Common myeloid progenitor, CD34-positive (primary cell): ENCODE measurements at regions not wholly inside any gene's neighbourhood (a gene's known extent, or its start where the extent isn't known, plus 50 kb on each side); places are given as distances from the start of the nearest gene placed in this dataset.

Source experiments
- CTCF ChIA-PET: fragments of 350-600 bp; sonication (Branson Sonifier 250); formaldehyde crosslinking; loops from one replicate; lab custom pipeline; 2021; ENCODE audit warnings: antibody characterized with exemption; lab: Charles Lee
- POLR2A ChIA-PET: fragments of 350-600 bp; sonication (Branson Sonifier 250); formaldehyde crosslinking; loops from one replicate; lab custom pipeline; 2021; ENCODE audit warnings: antibody characterized with exemption; lab: Charles Lee
- DNase-seq, 3 donors: peaks; one replicate each; pipeline versions ENCODE4 v3.0.0 to v3.0.0-alpha.2; 2013
- H3K27ac ChIP-seq, 2 experiments: 1 replicate in 1 of 2; 2 replicates in 1 of 2; pipeline ENCODE4 v1.7.0; 2013; ENCODE audit warnings: inconsistent platforms in 2 of 2, low read length in 2 of 2, mild to moderate bottlenecking in 2 of 2, low read depth in 1 of 2, moderate library complexity in 1 of 2; ENCODE audit not compliant: severe bottlenecking in 2 of 2, insufficient read depth in 1 of 2, poor library complexity in 1 of 2
- H3K27me3 ChIP-seq, 5 experiments: replicated peaks in 2 of 5; 1 replicate in 3 of 5; 2 replicates in 2 of 5; pipeline versions ENCODE4 v1.6.1 to v1.7.0; 2013; ENCODE audit warnings: low read length in 4 of 5, mild to moderate bottlenecking in 2 of 5, moderate library complexity in 2 of 5, inconsistent platforms in 1 of 5; ENCODE audit not compliant: insufficient read depth in 5 of 5, control insufficient read depth in 4 of 5
- H3K36me3 ChIP-seq, 4 experiments: 1 replicate in 2 of 4; 2 replicates in 2 of 4; pipeline versions ENCODE4 v1.6.1 to v1.7.0; 2013; ENCODE audit warnings: low read length in 3 of 4, control low read depth in 1 of 4, mild to moderate bottlenecking in 1 of 4; ENCODE audit not compliant: control insufficient read depth in 4 of 4, insufficient read depth in 4 of 4
- H3K4me1 ChIP-seq, 4 experiments: 1 replicate in 3 of 4; 2 replicates in 1 of 4; pipeline versions ENCODE4 v1.6.1 to v1.7.1; 2013; ENCODE audit warnings: low read length in 3 of 4, mild to moderate bottlenecking in 3 of 4, control low read depth in 1 of 4, inconsistent platforms in 1 of 4, moderate library complexity in 1 of 4; ENCODE audit not compliant: control insufficient read depth in 4 of 4, insufficient read depth in 4 of 4; ENCODE audit errors: control extremely low read depth in 1 of 4
- H3K4me3 ChIP-seq, 7 experiments: 1 replicate in 4 of 7; 2 replicates in 3 of 7; pipeline versions ENCODE4 v1.5.1 to v1.7.0; 2013; ENCODE audit warnings: mild to moderate bottlenecking in 7 of 7, low read length in 6 of 7, moderate library complexity in 6 of 7, inconsistent platforms in 2 of 7, low read depth in 2 of 7, control low read depth in 1 of 7; ENCODE audit not compliant: insufficient read depth in 4 of 7, control insufficient read depth in 1 of 7; ENCODE audit errors: extremely low read depth in 1 of 7
- H3K9me3 ChIP-seq, 5 experiments: 1 replicate in 4 of 5; 2 replicates in 1 of 5; pipeline versions ENCODE4 v1.6.1 to v1.7.1; 2013; ENCODE audit warnings: low read length in 4 of 5, mild to moderate bottlenecking in 2 of 5, inconsistent platforms in 1 of 5, low read depth in 1 of 5, moderate library complexity in 1 of 5; ENCODE audit not compliant: control insufficient read depth in 4 of 5, insufficient read depth in 2 of 5; ENCODE audit errors: control extremely low read depth in 1 of 5
- WGBS: methylation state at CpG from one replicate; pipeline ENCODE4 v1.1.5; 2013; ENCODE audit not compliant: insufficient coverage; 5-methylcytosine and 5-hydroxymethylcytosine counted together

DNA sequence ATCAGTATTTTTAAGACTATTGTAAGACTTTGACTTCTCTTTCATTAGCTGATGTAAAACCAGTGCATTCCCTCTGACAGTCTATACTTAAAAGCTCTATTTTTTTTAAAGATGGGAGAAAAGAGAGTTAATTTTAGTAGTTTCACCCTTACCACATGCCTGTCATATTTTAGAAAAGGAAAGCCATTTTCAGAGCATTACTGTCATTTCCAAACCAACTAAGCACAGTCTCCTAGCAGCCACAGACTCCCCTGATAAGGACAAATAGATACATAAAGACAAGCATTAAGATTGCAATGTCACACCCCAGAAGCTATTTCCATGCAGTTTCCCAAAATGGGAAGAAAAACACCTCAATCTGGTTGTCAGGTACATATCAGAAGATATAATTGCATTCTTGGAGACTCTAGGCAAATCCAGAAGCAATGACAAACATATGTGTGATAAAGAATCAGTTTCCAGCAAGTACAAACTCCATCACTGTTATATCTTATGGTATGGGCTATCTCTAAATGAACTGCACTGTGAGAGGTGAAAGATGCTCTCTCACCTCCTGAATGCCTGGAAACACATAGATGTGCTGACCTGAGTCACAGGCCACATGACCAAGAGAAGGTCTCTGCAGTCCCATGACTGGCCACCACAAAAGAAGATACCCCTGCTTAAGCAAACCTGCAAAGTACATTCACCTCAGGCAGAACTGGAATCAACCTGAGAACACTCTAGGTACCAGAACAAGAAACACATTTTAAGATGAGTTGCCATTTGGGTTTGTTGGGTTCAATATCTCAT, 303.3 kb downstream of the POU4F1 start:
- ChIA-PET POLR2A (no interaction called here), CTCF (interaction anchor here (0.7 kb wide), 1 partner anchor 457 kb away, joined by 3 read pairs; no protein-coding TSS in a partner anchor)
- Histone ChIP-seq H3K27me3 (peaks cover 0 to 6% (median 0%) of the 10 kb centered on the region in 5 experiments), H3K9me3 (no peaks in the 10 kb centered on the region), H3K4me3 (no peak overlapping the region), H3K27ac (no peak overlapping the region), H3K4me1 (no peaks in the 10 kb centered on the region), H3K36me3 (no peaks in the 10 kb centered on the region)
- DNase-seq: no peak

DNA sequence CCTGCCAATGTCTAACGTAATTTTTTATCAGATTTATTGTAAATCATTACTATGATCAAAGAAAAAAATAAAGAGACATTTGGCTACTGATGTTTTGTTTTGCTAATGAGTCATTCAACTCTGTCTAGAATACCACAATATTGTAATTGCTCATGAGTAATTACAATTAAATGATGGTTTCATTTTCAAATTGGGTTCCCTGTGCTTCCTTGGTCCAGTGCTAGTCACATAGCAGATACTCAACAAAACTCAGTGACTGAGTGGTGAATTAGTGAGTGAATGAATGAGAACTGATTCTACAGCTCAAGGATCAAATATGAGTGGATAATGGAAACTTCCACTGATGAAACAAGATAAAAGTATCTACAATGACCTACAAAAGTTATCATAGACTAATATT, 304.7 kb downstream of the POU4F1 start:
- no CpG with 5 or more reads among the region's 1 CpG for WGBS
- ChIA-PET CTCF (no interaction called here), POLR2A (no interaction called here)
- no peaks in the 10 kb centered on the region for H3K4me1 ChIP-seq
- no peak overlapping the region for H3K27ac ChIP-seq
- H3K36me3 ChIP-seq: no peaks in the 10 kb centered on the region
- peaks cover 0 to 6% (median 0%) of the 10 kb centered on the region in 5 experiments for H3K27me3 ChIP-seq
- DNase-seq: no peak
- no peak overlapping the region for H3K4me3 ChIP-seq
- no peaks in the 10 kb centered on the region for H3K9me3 ChIP-seq

DNA sequence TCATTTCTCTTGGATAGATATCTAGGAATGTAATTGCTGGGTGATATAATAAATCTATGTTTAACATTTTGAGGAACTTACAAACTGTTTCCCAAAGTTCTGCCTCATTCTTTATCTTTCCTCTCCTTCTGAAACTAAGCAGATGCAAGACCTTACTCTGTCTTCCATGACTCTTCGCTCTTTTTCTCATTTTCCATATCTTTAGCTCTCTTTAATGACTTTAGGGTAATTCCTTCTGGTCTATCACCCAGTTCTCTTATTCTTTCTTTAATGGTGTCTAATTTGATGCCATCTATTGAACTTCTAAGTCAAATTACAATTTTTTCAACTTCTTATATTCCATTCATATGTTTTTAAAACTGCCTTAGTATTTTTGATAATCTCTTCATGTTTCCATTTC, 316.6 kb downstream of the POU4F1 start:
- Histone ChIP-seq H3K9me3 (peaks cover 0 to 3% (median 0%) of the 10 kb centered on the region in 5 experiments), H3K4me1 (no peaks in the 10 kb centered on the region), H3K36me3 (no peaks in the 10 kb centered on the region), H3K4me3 (no peak overlapping the region), H3K27ac (no peak overlapping the region), H3K27me3 (no peaks in the 10 kb centered on the region)
- POLR2A ChIA-PET: no interaction called here
- CTCF ChIA-PET: no interaction called here
- no peak for DNase-seq
- 100% methylated on average over 1 of the region's 1 CpG for WGBS

GRCh38 chr13:78265098-78265497, 338.3 kb downstream of the POU4F1 start:
- DNase-seq: no peak
- WGBS: 100% methylated on average over 4 of the region's 4 CpGs
- ChIA-PET POLR2A (no interaction called here), CTCF (no interaction called here)
- Histone ChIP-seq H3K9me3 (peaks cover 0 to 3% (median 0%) of the 10 kb centered on the region in 5 experiments), H3K4me1 (no peaks in the 10 kb centered on the region), H3K4me3 (no peak overlapping the region), H3K36me3 (no peaks in the 10 kb centered on the region), H3K27me3 (no peaks in the 10 kb centered on the region), H3K27ac (no peak overlapping the region)

DNA sequence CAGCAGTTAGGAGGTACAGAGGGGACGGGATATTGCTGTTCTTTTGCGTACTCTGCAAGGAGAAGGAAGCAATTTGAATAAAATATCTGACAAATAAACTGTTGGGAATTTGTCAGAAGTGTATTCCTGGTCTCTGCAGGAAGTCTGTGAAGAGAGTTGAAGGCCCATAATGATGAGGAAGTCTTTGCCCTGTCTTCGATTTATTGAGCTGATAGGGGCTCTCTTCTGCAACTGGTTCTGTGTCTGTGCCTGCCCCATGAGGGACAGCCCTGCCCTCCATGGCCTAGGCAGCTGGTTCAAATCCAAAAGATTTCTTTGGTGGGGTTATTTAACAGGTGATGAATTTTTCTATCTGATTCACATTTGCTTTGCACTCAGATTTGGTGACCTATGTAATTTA, 339.7 kb upstream of the EDNRB start:
- no peak for DNase-seq
- Histone ChIP-seq H3K9me3 (peaks cover 0 to 3% (median 0%) of the 10 kb centered on the region in 5 experiments), H3K4me1 (no peaks in the 10 kb centered on the region), H3K4me3 (no peak overlapping the region), H3K27me3 (peaks cover 0 to 2% (median 0%) of the 10 kb centered on the region in 5 experiments), H3K27ac (no peak overlapping the region), H3K36me3 (no peaks in the 10 kb centered on the region)
- ChIA-PET POLR2A (no interaction called here), CTCF (no interaction called here)
- 61% methylated on average over 2 of the region's 3 CpGs for whole genome bisulfite sequencing

DNA sequence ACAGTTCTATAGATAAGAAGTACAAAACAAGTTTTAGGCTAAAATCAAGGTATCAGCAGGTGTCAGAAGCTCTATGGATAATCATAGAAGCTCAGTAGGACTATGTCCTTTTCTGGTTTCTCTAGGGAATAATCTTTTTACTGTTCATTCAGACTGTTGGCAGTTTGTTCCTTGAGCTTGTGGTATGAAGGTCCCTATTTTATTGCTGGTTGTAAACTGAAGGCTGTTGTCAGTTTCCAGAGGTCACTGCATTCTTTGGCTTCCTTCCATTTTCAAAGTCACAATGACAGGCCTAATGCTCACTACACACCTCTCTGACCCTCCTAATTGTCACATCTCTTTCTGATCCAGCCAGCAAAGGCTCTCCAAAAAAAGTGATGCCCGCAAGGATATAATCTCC, 337.9 kb upstream of the EDNRB start:
- Histone ChIP-seq H3K9me3 (peaks cover 0 to 3% (median 0%) of the 10 kb centered on the region in 5 experiments), H3K36me3 (no peaks in the 10 kb centered on the region), H3K27me3 (peaks cover 0 to 3% (median 0%) of the 10 kb centered on the region in 5 experiments), H3K4me1 (no peaks in the 10 kb centered on the region), H3K4me3 (no peak overlapping the region), H3K27ac (no peak overlapping the region)
- DNase-seq: no peak
- ChIA-PET POLR2A (no interaction called here), CTCF (no interaction called here)
- no CpG with 5 or more reads among the region's 1 CpG for WGBS

GRCh38 chr13:78254113-78254512, 335.5 kb upstream of the EDNRB start:
- Histone ChIP-seq H3K27me3 (peaks cover 0 to 3% (median 0%) of the 10 kb centered on the region in 5 experiments), H3K36me3 (no peaks in the 10 kb centered on the region), H3K27ac (no peak overlapping the region), H3K9me3 (no peaks in the 10 kb centered on the region), H3K4me1 (no peaks in the 10 kb centered on the region), H3K4me3 (no peak overlapping the region)
- DNase-seq: no peak
- ChIA-PET POLR2A (no interaction called here), CTCF (interaction anchor here (1.5 kb wide), 1 partner anchor 13 kb away, joined by 3 read pairs; no protein-coding TSS in a partner anchor)
- no CpG with 5 or more reads among the region's 3 CpGs for WGBS
